ENCODE measurements at regions not wholly inside any gene's neighbourhood (a gene's known extent, or its start where the extent isn't known, plus 50 kb on each side); places are given as distances from the start of the nearest gene placed in this dataset.
"Not testable (repeated sequence)": the region's sequence is repeated elsewhere in the genome, so short reads cannot be mapped to it uniquely, and the experiment has no call there.

DNA sequence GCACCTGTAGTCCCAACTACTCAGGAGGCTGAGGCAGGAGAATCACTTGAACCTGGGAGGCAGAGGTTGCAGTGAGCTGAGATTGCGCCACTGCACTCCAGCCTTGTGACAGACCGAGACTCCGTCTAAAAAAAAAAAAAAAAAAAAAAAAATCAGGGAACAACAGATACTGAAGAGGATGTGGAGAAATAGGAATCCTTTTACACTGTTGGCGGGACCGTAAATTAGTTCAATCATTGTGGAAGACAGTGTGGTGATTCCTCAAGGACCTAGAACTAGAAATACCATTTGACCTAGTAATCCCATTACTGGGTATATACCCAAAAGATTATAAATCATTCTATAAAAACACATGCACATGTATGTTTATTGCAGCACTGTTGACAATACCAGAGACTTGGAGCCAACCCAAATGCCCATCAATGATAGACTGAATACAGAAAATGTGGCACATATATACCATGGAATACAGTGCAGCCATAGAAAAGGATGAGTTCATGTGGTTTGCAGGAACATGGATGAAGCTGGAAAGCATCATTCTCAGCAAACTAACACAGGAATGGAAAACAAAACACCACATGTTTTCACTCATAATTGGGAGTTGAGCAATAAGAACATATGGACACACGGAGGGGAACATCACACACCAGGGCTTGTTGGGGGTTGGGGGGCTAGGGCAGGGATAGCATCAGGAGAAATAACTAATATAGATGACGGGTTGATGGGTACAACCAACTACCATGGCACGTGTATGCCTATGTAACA lies 200.4 kb downstream of the RFPL4B start:
- H3K9me3 ChIP-seq (ENCODE audit: control insufficient read depth in 2 of 2, low read length in 2 of 2); H3K27ac ChIP-seq (ENCODE audit: low read length); H3K36me3 ChIP-seq (ENCODE audit: control insufficient read depth in 2 of 2, insufficient read depth in 2 of 2, low read length in 2 of 2); H3K4me1 ChIP-seq (ENCODE audit: control insufficient read depth, insufficient read depth, low read length); H3K4me3 ChIP-seq (ENCODE audit: low read length in 2 of 2); H3K27me3 ChIP-seq (ENCODE audit: control insufficient read depth in 1 of 2, insufficient read depth in 2 of 2, low read length in 2 of 2); H3K9ac ChIP-seq (ENCODE audit: low read length in 2 of 2): not testable (repeated sequence)

DNA sequence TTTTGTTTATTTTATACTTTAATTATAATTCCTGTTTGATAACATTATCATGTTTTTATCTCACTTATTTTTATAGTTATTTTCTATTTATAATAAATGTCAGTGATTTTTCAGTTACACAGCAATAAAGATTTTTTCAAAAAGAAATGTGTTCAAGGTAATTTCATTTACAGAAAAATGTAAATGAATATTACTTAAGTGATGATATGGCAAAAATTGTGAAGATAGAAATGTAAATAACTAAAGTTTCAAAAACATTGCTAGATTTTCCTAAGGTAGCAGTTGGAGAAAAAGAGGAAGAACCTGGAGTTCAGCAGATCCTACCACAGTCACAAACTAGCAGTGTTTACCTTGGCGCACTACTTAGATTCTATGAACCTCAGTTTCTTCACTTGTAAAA lies 202.6 kb downstream of the RFPL4B start:
- no peaks in the 10 kb centered on the region for H3K36me3 ChIP-seq (ENCODE audit: control insufficient read depth in 2 of 2, insufficient read depth in 2 of 2, low read length in 2 of 2)
- H3K9ac ChIP-seq (ENCODE audit: low read length in 2 of 2), result no peak overlapping the region
- peaks cover 0 to 3% of the 10 kb centered on the region in 2 donors for H3K9me3 ChIP-seq (ENCODE audit: control insufficient read depth in 2 of 2, low read length in 2 of 2)
- H3K27me3 ChIP-seq (ENCODE audit: control insufficient read depth in 1 of 2, insufficient read depth in 2 of 2, low read length in 2 of 2), result no peaks in the 10 kb centered on the region
- H3K4me3 ChIP-seq (ENCODE audit: low read length in 2 of 2), result no peak overlapping the region
- no peaks in the 10 kb centered on the region for H3K4me1 ChIP-seq (ENCODE audit: control insufficient read depth, insufficient read depth, low read length)
- no peak overlapping the region for H3K27ac ChIP-seq (ENCODE audit: low read length)

DNA sequence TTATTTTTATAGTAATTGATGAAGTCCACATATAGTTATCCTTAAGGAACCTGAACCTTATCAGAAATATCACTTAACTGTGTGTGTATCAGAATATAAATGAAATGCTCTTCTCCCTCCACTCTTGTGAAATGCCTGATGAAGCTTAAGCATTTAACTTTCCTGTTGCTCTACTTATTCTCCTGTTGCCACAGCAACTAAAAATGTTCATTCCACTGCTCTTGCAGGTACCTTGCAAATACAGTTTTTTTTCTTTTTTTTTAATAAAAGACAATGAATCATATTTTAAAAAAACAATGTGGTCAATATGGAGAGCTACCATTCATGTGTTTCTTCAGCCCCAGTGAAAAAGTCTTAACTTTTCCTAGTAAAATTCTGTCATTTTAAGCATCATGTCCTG lies 210.3 kb downstream of the RFPL4B start:
- no peak overlapping the region for H3K4me3 ChIP-seq (ENCODE audit: low read length in 2 of 2)
- H3K27me3 ChIP-seq (ENCODE audit: control insufficient read depth in 1 of 2, insufficient read depth in 2 of 2, low read length in 2 of 2), result no peaks in the 10 kb centered on the region
- peaks cover 0 to 4% of the 10 kb centered on the region in 2 donors for H3K9me3 ChIP-seq (ENCODE audit: control insufficient read depth in 2 of 2, low read length in 2 of 2)
- H3K4me1 ChIP-seq (ENCODE audit: control insufficient read depth, insufficient read depth, low read length), result no peaks in the 10 kb centered on the region
- no peaks in the 10 kb centered on the region for H3K36me3 ChIP-seq (ENCODE audit: control insufficient read depth in 2 of 2, insufficient read depth in 2 of 2, low read length in 2 of 2)
- H3K9ac ChIP-seq (ENCODE audit: low read length in 2 of 2), result no peak overlapping the region
- H3K27ac ChIP-seq (ENCODE audit: low read length), result no peak overlapping the region

DNA sequence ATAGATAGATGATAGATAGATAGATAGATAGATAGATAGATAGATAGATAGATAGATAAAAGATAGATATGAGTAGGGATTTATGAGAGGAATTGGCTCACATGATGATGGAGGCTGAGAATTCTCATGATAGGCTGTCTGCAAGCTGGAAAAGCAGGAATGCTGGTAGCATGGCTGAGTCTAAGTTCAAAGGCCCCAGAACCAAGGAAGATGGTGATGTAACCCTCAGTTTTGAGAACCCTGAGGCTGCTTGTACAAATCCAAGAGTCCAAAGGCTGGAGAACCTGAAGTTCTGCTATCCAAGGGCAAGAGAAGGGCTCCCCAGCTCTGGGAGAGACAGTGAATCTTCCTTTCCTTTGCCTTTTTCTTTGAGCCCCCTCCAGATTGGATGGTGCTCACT lies 210.8 kb downstream of the RFPL4B start:
- Histone ChIP-seq H3K4me1 (ENCODE audit: control insufficient read depth, insufficient read depth, low read length) (no peaks in the 10 kb centered on the region), H3K9ac (ENCODE audit: low read length in 2 of 2) (no peak overlapping the region), H3K27me3 (ENCODE audit: control insufficient read depth in 1 of 2, insufficient read depth in 2 of 2, low read length in 2 of 2) (no peaks in the 10 kb centered on the region), H3K27ac (ENCODE audit: low read length) (no peak overlapping the region), H3K9me3 (ENCODE audit: control insufficient read depth in 2 of 2, low read length in 2 of 2) (peaks cover 0 to 4% of the 10 kb centered on the region in 2 donors), H3K4me3 (ENCODE audit: low read length in 2 of 2) (no peak overlapping the region), H3K36me3 (ENCODE audit: control insufficient read depth in 2 of 2, insufficient read depth in 2 of 2, low read length in 2 of 2) (no peaks in the 10 kb centered on the region)

DNA sequence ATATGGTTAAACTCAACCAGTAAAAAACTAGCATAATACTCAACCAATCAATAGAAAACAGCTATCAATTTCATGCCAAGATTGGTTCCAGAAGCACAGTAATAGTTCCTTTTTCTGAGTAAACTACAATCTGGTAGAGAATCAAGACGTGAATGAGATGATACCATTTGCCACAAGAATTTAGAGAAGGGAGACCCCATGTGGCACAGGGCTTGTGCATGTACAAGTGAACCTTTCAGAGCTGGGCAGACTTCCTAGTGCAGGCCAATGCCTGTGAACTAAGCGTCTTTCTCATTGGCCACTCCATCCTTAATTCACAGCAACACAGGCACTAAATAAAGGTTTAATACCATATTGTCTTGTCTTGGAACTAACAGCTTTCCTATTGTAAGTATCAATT lies 213.5 kb downstream of the RFPL4B start:
- no peak overlapping the region for H3K27ac ChIP-seq (ENCODE audit: low read length)
- no peaks in the 10 kb centered on the region for H3K27me3 ChIP-seq (ENCODE audit: control insufficient read depth in 1 of 2, insufficient read depth in 2 of 2, low read length in 2 of 2)
- H3K36me3 ChIP-seq (ENCODE audit: control insufficient read depth in 2 of 2, insufficient read depth in 2 of 2, low read length in 2 of 2), result no peaks in the 10 kb centered on the region
- H3K9me3 ChIP-seq (ENCODE audit: control insufficient read depth in 2 of 2, low read length in 2 of 2), result no peaks in the 10 kb centered on the region
- H3K9ac ChIP-seq (ENCODE audit: low read length in 2 of 2), result no peak overlapping the region
- H3K4me1 ChIP-seq (ENCODE audit: control insufficient read depth, insufficient read depth, low read length), result no peaks in the 10 kb centered on the region
- no peak overlapping the region for H3K4me3 ChIP-seq (ENCODE audit: low read length in 2 of 2)

DNA sequence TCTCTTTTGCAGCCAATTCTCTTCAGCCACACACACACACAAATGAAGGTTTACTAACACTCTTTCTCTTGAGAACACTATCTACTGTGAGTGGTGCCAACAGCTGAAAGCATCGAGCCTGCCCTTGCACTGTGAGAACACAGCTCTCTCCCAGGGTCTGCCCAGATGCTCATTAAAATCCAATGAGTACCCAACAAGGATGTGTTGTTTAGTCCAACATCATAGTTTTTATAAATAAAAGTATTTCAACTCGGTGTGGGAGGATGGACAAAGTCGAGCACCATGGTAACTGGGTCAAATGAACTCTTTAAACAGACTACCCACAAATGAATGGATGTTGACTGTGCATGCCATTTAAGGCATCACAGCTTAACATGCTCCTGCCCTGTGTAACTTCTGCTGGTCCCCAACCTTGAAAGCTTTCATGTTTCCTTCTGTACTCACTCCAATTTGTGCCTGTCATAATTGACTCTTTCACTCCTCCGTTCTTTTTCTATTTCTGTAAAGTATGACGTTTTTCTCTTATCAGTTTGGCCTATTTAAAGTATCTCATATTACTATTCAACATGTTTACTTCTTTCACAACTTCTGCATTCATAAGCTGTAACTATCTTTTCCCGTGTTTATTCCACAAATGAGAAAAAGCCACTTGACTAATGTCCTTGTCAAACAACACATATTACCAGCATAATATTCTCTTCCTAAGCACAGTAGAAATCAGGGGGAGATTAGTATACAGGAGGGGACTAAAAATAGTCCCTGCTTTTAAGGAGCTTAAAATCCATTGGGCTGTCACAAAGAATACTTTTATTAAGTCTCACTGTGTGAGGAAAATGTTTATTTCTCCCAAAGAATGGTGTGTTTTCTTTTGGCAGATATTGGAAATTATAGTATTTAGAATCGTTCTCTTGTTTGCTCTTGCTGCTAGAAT lies 215.4 kb downstream of the RFPL4B start:
- Histone ChIP-seq H3K36me3 (ENCODE audit: control insufficient read depth in 2 of 2, insufficient read depth in 2 of 2, low read length in 2 of 2) (no peaks in the 10 kb centered on the region), H3K4me1 (ENCODE audit: control insufficient read depth, insufficient read depth, low read length) (no peaks in the 10 kb centered on the region), H3K4me3 (ENCODE audit: low read length in 2 of 2) (peak overlapping the region; percentile 23 to 28), H3K9me3 (ENCODE audit: control insufficient read depth in 2 of 2, low read length in 2 of 2) (no peaks in the 10 kb centered on the region), H3K27ac (ENCODE audit: low read length) (peak overlapping the region; percentile 61), H3K27me3 (ENCODE audit: control insufficient read depth in 1 of 2, insufficient read depth in 2 of 2, low read length in 2 of 2) (no peaks in the 10 kb centered on the region), H3K9ac (ENCODE audit: low read length in 2 of 2) (no peak overlapping the region)

DNA sequence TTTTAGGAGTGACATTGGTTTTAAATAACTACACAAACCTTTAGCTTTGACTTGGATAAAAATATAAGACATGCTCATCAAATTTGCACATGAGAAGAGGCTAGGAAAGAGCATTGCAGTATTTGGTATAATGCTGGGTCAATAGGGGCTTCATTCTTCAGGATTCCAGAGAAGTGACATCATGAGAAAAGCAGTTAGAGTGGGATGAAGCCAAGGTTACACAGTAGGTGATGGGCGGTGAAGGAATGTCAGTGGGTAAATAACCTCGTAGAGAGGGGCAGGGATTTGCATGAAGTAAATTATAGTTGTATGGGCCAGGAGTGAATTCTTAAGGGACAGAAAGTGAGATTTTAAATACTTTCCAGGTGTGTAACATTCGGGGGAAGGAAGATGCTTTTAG lies 216.2 kb downstream of the RFPL4B start:
- Histone ChIP-seq H3K36me3 (ENCODE audit: control insufficient read depth in 2 of 2, insufficient read depth in 2 of 2, low read length in 2 of 2) (no peaks in the 10 kb centered on the region), H3K9me3 (ENCODE audit: control insufficient read depth in 2 of 2, low read length in 2 of 2) (no peaks in the 10 kb centered on the region), H3K4me1 (ENCODE audit: control insufficient read depth, insufficient read depth, low read length) (no peaks in the 10 kb centered on the region), H3K27me3 (ENCODE audit: control insufficient read depth in 1 of 2, insufficient read depth in 2 of 2, low read length in 2 of 2) (no peaks in the 10 kb centered on the region), H3K4me3 (ENCODE audit: low read length in 2 of 2) (no peak overlapping the region), H3K27ac (ENCODE audit: low read length) (peak overlapping the region; percentile 61), H3K9ac (ENCODE audit: low read length in 2 of 2) (no peak overlapping the region)

DNA sequence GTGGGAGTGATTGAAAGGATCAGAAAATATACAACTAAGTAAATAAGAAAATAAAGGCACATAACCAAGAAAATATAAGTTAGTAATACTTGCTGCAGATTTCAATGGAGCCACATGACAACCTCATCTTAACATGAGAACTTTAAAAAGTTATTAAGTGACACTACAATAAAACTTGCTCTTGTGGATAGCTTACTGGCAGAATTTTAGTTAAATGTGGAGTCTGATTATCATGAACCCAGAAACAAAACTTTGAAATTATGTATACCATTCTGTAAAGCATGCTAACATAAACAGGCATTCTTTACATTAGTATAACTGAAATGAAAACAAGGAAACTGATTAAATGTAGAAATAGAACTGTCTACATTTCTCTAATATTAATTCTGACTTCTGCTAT lies 220.9 kb downstream of the RFPL4B start:
- H3K27me3 ChIP-seq (ENCODE audit: control insufficient read depth in 1 of 2, insufficient read depth in 2 of 2, low read length in 2 of 2), result no peaks in the 10 kb centered on the region
- H3K9ac ChIP-seq (ENCODE audit: low read length in 2 of 2), result no peak overlapping the region
- H3K4me1 ChIP-seq (ENCODE audit: control insufficient read depth, insufficient read depth, low read length), result no peaks in the 10 kb centered on the region
- no peaks in the 10 kb centered on the region for H3K9me3 ChIP-seq (ENCODE audit: control insufficient read depth in 2 of 2, low read length in 2 of 2)
- no peaks in the 10 kb centered on the region for H3K36me3 ChIP-seq (ENCODE audit: control insufficient read depth in 2 of 2, insufficient read depth in 2 of 2, low read length in 2 of 2)
- H3K4me3 ChIP-seq (ENCODE audit: low read length in 2 of 2), result no peak overlapping the region
- H3K27ac ChIP-seq (ENCODE audit: low read length), result no peak overlapping the region

DNA sequence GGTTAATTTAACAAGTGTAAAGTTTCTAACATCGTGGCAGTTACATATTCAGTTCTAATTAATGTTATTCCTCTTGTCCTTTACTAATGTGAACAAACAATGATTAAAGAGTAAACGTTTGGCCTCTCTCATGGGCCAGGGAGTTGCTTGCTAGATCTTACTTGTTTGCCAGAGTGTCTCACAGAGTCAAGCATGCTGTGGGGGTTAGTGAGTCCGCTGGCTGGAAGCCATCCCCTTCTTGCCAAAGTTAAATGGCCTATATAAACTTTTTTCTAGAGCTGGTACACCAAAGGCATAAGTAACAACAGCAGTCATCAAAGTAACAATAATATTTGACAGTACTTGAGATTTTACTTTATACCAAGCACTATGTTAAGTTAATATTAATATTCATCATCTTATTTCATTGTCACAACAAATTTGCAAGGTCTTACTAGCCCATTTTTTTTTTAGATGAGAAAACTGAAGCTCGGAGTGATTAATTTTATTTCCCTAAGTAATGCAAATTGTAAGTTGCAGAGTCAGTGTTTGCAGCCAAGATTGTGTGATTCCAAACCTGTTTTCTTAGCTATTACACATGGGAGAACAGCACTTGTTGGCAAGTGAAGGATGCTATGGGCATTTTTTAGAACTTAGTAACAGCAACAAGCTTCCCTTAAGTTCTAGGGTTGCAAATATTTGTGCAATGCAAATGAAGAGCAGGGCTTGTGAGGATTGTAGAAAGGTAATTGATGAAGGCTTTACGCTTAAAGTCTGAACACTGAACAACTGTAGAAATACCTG lies 224.5 kb downstream of the RFPL4B start:
- Histone ChIP-seq H3K9me3 (ENCODE audit: control insufficient read depth in 2 of 2, low read length in 2 of 2) (no peaks in the 10 kb centered on the region), H3K27me3 (ENCODE audit: control insufficient read depth in 1 of 2, insufficient read depth in 2 of 2, low read length in 2 of 2) (no peaks in the 10 kb centered on the region), H3K9ac (ENCODE audit: low read length in 2 of 2) (no peak overlapping the region), H3K27ac (ENCODE audit: low read length) (no peak overlapping the region), H3K4me1 (ENCODE audit: control insufficient read depth, insufficient read depth, low read length) (no peaks in the 10 kb centered on the region), H3K4me3 (ENCODE audit: low read length in 2 of 2) (no peak overlapping the region), H3K36me3 (ENCODE audit: control insufficient read depth in 2 of 2, insufficient read depth in 2 of 2, low read length in 2 of 2) (no peaks in the 10 kb centered on the region)

DNA sequence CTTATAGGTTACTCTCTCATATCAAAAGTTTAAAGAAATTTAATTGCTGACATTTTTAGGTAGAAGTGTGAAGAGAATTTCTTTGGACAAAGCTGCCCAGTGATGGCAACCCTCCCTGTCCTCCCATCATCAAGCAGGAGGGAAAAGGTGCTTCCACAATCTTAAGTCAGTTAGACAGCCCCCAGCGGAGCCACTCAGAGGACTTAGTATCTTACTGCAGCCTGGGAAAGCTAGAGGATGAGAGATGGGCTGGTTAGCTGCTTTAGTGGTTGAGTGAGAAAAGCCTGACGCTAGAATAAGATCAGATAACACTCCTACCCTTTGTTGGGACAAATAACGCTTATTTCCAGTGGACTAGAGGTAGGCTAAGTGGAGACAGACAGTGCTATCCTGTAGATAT lies 227.1 kb downstream of the RFPL4B start:
- Histone ChIP-seq H3K27ac (ENCODE audit: low read length) (no peak overlapping the region), H3K27me3 (ENCODE audit: control insufficient read depth in 1 of 2, insufficient read depth in 2 of 2, low read length in 2 of 2) (no peaks in the 10 kb centered on the region), H3K4me3 (ENCODE audit: low read length in 2 of 2) (no peak overlapping the region), H3K9ac (ENCODE audit: low read length in 2 of 2) (no peak overlapping the region), H3K4me1 (ENCODE audit: control insufficient read depth, insufficient read depth, low read length) (no peaks in the 10 kb centered on the region), H3K36me3 (ENCODE audit: control insufficient read depth in 2 of 2, insufficient read depth in 2 of 2, low read length in 2 of 2) (no peaks in the 10 kb centered on the region), H3K9me3 (ENCODE audit: control insufficient read depth in 2 of 2, low read length in 2 of 2) (no peaks in the 10 kb centered on the region)
